AG04450 (cell line): ENCODE measurements at regions not wholly inside any gene's neighbourhood (a gene's known extent, or its start where the extent isn't known, plus 50 kb on each side); places are given as distances from the start of the nearest gene placed in this dataset.

ENCODE experiments used
- CTCF ChIA-PET: fragments of 300-600, 350-600 bp; formaldehyde crosslinking; extraction: SDS; loops from one replicate; lab custom pipeline; 2022; ENCODE audit warnings: antibody characterized with exemption, inconsistent platforms; lab: Charles Lee
- POLR2A ChIA-PET: fragments of 350-600 bp; formaldehyde crosslinking; extraction: SDS; loops from one replicate; lab custom pipeline; 2021; ENCODE audit warnings: antibody characterized with exemption, inconsistent platforms; lab: Yijun Ruan, JAX
- DNase-seq: peaks from one replicate; pipeline ENCODE4 v3.0.0-alpha.2; 2011; ENCODE audit warnings: low read depth, low spot score
- H3K27ac ChIP-seq: one replicate; pipeline ENCODE4 v1.5.1; 2012; ENCODE audit warnings: low read depth, low read length, control low read depth
- H3K27me3 ChIP-seq: one replicate; pipeline ENCODE4 v1.6.0; 2012; ENCODE audit warnings: low read length; ENCODE audit not compliant: control insufficient read depth, insufficient read depth
- H3K4me3 ChIP-seq: 2 replicates; pipeline ENCODE4 v1.5.1; 2011; ENCODE audit warnings: mild to moderate bottlenecking, low read depth, low read length, control low read depth
- H3K9me3 ChIP-seq: 2 replicates; pipeline ENCODE4 v1.5.1; 2012; ENCODE audit warnings: low read length; ENCODE audit not compliant: control insufficient read depth, insufficient read depth
- TF ChIP-seq, protein P1 (sequence below): IDR thresholded peaks from 2 replicates; pipeline ENCODE4 v1.5.1; 2011; ENCODE audit warnings: low read depth, low read length, control low read depth, inconsistent platforms

DNA sequence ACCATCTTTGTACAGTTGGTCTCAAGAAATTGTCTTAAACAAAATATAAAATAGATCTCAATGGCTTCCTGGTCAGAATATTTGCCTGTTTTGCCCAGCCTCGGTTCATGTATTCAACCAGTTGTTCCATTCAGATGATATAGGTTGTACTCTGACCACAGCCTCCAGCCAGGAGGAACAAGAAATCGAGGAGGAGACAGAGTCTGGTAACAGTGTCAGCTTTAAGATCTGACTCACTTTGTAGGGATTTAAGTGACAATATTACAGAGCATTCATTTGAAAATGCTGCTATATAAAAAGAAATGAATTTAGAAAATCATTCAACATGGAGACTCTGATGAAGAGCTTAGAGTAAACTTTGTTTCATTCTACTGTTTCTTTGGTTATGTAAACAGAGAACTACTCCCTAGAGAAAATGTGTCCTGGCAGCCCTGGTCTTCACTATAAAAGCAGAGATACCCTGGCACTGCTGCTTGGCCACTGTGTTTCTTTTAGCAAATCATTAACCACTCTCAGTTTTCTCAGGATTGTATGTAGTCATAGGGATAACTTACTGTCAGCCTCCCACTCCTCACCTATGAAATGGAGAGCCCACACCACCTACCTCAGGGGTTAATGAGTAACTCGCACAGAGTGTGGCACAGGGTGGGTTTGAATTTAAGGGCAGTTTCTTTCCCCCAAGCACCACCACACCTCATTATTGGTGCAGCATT is 53.5 kb downstream of the PAGE2 start:
- no peak for DNase-seq
- ChIA-PET CTCF (no interaction called here), POLR2A (no interaction called here)
- Histone ChIP-seq H3K27ac (no peak overlapping the region), H3K9me3 (no peaks in the 10 kb centered on the region), H3K4me3 (no peak overlapping the region), H3K27me3 (no peaks in the 10 kb centered on the region)
- TF ChIP-seq, protein P1, sequence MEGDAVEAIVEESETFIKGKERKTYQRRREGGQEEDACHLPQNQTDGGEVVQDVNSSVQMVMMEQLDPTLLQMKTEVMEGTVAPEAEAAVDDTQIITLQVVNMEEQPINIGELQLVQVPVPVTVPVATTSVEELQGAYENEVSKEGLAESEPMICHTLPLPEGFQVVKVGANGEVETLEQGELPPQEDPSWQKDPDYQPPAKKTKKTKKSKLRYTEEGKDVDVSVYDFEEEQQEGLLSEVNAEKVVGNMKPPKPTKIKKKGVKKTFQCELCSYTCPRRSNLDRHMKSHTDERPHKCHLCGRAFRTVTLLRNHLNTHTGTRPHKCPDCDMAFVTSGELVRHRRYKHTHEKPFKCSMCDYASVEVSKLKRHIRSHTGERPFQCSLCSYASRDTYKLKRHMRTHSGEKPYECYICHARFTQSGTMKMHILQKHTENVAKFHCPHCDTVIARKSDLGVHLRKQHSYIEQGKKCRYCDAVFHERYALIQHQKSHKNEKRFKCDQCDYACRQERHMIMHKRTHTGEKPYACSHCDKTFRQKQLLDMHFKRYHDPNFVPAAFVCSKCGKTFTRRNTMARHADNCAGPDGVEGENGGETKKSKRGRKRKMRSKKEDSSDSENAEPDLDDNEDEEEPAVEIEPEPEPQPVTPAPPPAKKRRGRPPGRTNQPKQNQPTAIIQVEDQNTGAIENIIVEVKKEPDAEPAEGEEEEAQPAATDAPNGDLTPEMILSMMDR: no peak

DNA sequence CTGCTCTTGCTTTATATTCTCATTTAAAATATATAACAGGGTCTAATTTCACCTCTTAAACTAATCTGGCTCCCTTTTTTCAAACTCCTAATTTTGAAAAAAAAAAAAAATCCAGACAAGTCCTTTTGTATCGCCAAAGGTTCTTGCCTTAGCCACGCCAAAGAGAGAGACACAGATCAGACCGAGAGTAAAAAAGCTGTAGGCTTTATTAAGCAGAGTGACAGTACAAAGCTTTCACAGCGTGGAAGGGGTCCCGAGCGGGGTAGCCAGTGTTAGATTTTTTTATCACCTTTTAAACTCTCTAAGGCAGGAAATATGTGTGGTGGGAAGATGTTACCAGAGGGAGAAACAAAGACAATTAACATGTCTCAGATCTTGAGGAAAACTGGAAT is 54.1 kb downstream of the PAGE2 start:
- POLR2A ChIA-PET: no interaction called here
- CTCF ChIA-PET: interaction anchor here (0.6 to 1.0 kb wide), 3 partner anchors 8 to 1089 kb away, joined by 3 read pairs; no protein-coding TSS in a partner anchor
- TF ChIP-seq, protein P1: no peak
- no peaks in the 10 kb centered on the region for H3K9me3 ChIP-seq
- no peak for DNase-seq
- H3K27me3 ChIP-seq: no peaks in the 10 kb centered on the region
- H3K4me3 ChIP-seq: no peak overlapping the region
- H3K27ac ChIP-seq: no peak overlapping the region

DNA sequence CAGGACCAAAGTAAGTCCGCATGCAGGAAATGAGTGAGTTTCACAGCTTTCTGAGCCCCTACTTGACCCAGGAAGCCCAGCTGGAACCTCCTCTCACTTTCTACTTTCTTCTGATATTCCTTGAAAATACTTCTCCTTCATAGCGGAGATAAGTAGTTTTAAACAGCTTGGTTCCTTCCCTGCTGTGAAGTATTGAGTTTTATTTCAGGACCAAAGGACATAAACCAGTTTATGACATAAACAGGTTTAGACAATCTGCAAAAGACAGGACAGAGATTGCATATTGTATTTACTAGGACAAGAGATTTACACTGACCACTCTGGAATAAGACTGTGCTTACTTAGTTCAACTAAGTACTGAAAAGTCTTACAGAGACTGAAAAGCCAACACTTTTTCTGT is 54.8 kb downstream of the PAGE2 start:
- Histone ChIP-seq H3K27ac (no peak overlapping the region), H3K27me3 (no peaks in the 10 kb centered on the region), H3K9me3 (no peaks in the 10 kb centered on the region), H3K4me3 (no peak overlapping the region)
- no peak for DNase-seq
- TF ChIP-seq, protein P1: no peak
- ChIA-PET CTCF (interaction anchor here (1.0 kb wide), 1 partner anchor 9 kb away, joined by 3 read pairs; no protein-coding TSS in a partner anchor), POLR2A (no interaction called here)

DNA sequence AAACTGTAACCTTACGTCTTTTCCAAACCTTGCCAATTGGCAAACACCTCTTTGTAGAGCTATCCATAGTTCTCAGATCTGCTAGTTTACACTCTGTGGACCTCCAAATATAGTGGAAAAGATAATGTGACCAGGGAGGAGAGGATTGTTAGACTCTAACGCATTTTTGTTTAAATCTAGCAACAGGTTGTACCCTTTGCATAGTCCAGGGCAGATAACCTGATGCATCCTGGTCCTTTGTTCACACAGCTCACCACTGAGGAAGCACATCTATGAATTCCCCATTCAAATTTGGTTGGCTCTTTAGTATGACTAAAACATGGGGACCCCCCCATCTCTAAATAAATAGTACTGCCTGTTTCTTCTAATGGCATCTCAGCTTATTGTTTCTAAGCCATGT is 55.9 kb downstream of the PAGE2 start:
- no peaks in the 10 kb centered on the region for H3K27me3 ChIP-seq
- DNase-seq: no peak
- H3K27ac ChIP-seq: no peak overlapping the region
- H3K4me3 ChIP-seq: no peak overlapping the region
- H3K9me3 ChIP-seq: no peaks in the 10 kb centered on the region
- ChIA-PET POLR2A (no interaction called here), CTCF (interaction anchor here (1.1 kb wide), 1 partner anchor 10 kb away, joined by 4 read pairs; no protein-coding TSS in a partner anchor)
- TF ChIP-seq, protein P1: no peak

DNA sequence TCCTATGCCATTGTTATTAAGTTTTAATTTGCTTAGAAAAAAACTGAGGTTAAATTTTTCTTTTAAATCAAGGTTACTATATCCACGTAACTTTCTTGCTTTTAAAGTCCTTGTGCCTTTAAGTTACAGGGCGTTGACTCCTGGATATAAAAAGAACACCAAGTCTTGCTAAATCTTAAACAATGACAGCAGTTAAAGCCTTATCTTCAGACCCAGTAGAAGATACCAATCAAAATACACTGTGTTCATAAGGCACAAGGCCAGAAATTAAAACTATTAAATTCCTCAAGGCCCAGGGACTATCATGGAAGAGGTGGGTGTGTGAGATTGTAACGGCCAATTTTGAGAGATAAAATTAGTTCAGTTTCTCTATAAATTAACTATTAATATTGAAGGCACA is 60.4 kb downstream of the PAGE2 start:
- H3K9me3 ChIP-seq: no peaks in the 10 kb centered on the region

More for the DNA sequence above, 60.4 kb downstream of the PAGE2 start:
- Histone ChIP-seq H3K27me3 (no peaks in the 10 kb centered on the region), H3K4me3 (no peak overlapping the region), H3K27ac (no peak overlapping the region)
- TF ChIP-seq, protein P1: no peak
- CTCF ChIA-PET: no interaction called here
- no peak for DNase-seq
- POLR2A ChIA-PET: no interaction called here
